SK-N-DZ (cell line): ENCODE measurements at regions not wholly inside any gene's neighbourhood (a gene's known extent, or its start where the extent isn't known, plus 50 kb on each side); places are given as distances from the start of the nearest gene placed in this dataset.

Experiments used
- DNase-seq: peaks from one replicate; pipeline ENCODE4 v3.0.0-alpha.2; 2015; ENCODE audit warnings: low spot score

GRCh38 chr3:101172516-101172915 lies 147.9 kb downstream of the IMPG2 start:
- no peak for DNase-seq

- DNase-seq: no peak
Measured at GRCh38 chr3:101171681-101172191, 148.6 kb downstream of the IMPG2 start.

- DNase-seq: no peak
Measured at GRCh38 chr3:101170806-101171558, 149.4 kb downstream of the IMPG2 start.

- DNase-seq: no peak
Measured at GRCh38 chr3:101170062-101170771, 150.2 kb downstream of the IMPG2 start.

- DNase-seq: no peak
Measured at GRCh38 chr3:101169516-101169915, 150.9 kb downstream of the IMPG2 start.

- DNase-seq: no peak
Measured at GRCh38 chr3:101167376-101167775, 153.0 kb downstream of the IMPG2 start.

GRCh38 chr3:101166150-101166549 lies 154.2 kb downstream of the IMPG2 start:
- no peak for DNase-seq

- no peak for DNase-seq
Measured at GRCh38 chr3:101163554-101163953, 156.8 kb downstream of the IMPG2 start.

- DNase-seq: no peak
Measured at GRCh38 chr3:101159478-101159877, 160.9 kb downstream of the IMPG2 start.

- no peak for DNase-seq
Measured at GRCh38 chr3:101158374-101158773, 162.0 kb downstream of the IMPG2 start.

GRCh38 chr3:101156787-101157345 lies 163.5 kb downstream of the IMPG2 start:
- no peak for DNase-seq

- no peak for DNase-seq
Measured at GRCh38 chr3:101155825-101156224, 162.6 kb upstream of the ABI3BP start.

GRCh38 chr3:101154401-101154800 lies 161.2 kb upstream of the ABI3BP start:
- DNase-seq: peak; percentile 10

- no peak for DNase-seq
Measured at GRCh38 chr3:101151286-101151913, 158.2 kb upstream of the ABI3BP start.

- DNase-seq: no peak
Measured at GRCh38 chr3:101150504-101150903, 157.3 kb upstream of the ABI3BP start.

- DNase-seq: no peak
Measured at GRCh38 chr3:101149707-101150106, 156.5 kb upstream of the ABI3BP start.

- no peak for DNase-seq
Measured at GRCh38 chr3:101149251-101149650, 156.0 kb upstream of the ABI3BP start.

- DNase-seq: no peak
Measured at GRCh38 chr3:101148001-101148400, 154.8 kb upstream of the ABI3BP start.

GRCh38 chr3:101146946-101147345 lies 153.7 kb upstream of the ABI3BP start:
- no peak for DNase-seq

GRCh38 chr3:101144105-101144504 lies 150.9 kb upstream of the ABI3BP start:
- no peak for DNase-seq

- no peak for DNase-seq
Measured at GRCh38 chr3:101143012-101143411, 149.8 kb upstream of the ABI3BP start.

- no peak for DNase-seq
Measured at GRCh38 chr3:101142160-101142559, 148.9 kb upstream of the ABI3BP start.
